NCI-H187 treated with DMSO at 0.1 percent for 48 hours (cell line): ENCODE measurements at regions not wholly inside any gene's neighbourhood (a gene's known extent, or its start where the extent isn't known, plus 50 kb on each side); places are given as distances from the start of the nearest gene placed in this dataset.
"Not testable (repeated sequence)": the region's sequence is repeated elsewhere in the genome, so short reads cannot be mapped to it uniquely, and the experiment has no call there.

ENCODE experiments used
- DNase-seq: peaks from one replicate; lab custom pipeline; 2025; lab: John Stamatoyannopoulos, UW

DNA sequence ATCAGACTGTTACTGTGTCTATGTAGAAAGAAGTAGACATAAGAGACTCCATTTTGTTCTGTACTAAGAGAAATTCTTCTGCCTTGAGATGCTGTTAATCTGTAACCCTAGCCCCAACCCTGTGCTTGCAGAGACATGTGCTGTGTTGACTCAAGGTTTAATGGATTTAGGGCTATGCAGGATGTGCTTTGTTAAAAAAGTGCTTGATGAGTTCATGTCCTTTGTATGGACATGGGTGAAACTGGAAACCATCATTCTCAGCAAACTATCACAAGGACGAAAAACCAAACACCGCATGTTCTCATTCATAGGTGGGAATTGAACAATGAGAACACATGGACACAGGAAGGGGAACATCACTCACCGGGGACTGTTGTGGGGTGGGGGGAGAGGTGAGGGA, 1398.7 kb downstream of the UQCRFS1 start:
- DNase-seq = not testable (repeated sequence)

DNA sequence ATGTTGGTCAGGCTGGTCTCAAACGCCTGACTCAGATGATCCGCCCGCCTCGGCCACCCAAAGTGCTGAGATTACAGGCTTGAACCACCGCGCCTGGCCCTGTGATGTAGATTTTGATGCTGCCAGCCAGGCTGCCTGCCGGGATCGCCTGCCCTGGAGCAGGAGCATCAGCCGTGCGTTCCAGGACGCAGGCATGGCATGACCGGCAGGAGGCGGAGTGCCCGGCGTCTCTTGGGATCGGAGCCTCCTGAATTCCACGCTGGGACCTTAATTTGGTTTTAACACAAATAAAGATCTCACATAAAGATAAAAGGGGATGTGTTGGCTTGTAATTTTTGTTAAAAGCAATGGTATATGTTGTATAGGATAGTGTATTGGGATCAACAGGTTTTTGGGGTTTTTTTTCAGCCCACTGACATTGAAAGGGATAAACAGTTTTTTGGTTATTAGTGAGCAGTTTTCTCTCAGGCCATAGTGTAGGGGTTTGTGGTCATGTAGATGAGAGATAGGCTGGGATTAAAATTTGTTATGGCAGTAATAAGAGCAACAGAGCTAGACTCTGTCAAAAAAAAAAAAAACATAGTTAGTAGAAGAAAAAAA, 1406.4 kb downstream of the UQCRFS1 start:
- DNase-seq = no peak

GRCh38 chr19:27805848-27806247, 1407.1 kb downstream of the UQCRFS1 start:
- DNase-seq = no peak

DNA sequence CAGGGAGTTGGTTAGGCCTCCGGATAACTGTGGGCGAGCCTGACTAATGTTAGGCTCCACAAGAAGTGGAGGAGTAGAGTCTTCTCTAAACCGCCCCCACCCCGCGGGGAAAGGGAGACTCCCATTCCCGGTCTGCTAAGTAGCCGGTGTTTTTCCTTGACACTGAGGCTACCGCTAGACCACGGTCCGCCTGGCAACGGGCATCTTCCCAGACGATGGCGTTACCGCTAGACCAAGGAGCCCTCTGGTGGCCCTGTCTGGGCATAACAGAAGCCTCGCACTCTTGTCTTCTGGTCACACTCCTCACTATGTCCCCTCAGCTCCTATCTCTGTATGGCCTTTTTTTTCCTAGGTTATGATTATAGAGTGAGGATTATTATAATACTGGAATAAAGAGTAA, 1410.7 kb downstream of the UQCRFS1 start:
- not testable (repeated sequence) for DNase-seq

- DNase-seq = no peak
Measured at GRCh38 chr19:27796540-27796939, 1416.4 kb downstream of the UQCRFS1 start.

DNA sequence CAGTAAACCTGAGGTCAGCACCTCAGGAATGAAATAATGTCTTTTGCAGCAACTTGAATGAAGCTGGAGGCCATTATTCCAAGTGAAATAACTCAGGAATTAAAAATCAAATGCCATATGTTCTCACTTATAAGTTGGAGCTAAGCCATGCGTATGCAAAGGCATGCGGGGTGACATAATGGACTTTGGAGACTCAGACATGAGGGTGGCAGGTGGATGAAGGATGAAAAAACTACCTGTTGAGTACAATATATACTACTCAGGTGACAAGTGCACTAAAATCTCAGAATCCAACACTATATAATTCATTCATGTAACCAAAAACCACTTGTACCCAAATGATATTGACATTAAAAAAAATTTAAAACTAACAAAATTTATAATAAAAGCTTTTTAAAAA, 1416.9 kb downstream of the UQCRFS1 start:
- no peak for DNase-seq

DNA sequence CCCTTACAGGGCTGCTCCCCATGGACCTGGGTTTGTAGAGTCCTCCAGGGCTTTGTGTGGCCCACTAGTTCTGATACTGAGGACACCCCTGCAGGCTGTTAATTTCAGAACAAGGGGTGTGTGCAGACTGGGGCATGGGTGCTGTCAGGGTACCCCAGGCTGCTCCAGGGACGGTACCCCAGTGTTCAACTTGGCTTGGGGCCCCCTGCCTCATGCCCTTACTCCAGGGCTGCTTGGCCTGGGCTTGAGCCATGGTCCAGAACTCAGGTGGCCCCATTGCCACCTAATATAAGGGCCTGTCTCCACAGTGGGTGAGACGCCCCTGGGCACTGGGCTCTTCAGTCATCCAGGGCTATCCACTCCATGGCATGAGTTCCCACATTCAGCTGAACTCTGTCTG, 1417.6 kb downstream of the UQCRFS1 start:
- no peak for DNase-seq

DNA sequence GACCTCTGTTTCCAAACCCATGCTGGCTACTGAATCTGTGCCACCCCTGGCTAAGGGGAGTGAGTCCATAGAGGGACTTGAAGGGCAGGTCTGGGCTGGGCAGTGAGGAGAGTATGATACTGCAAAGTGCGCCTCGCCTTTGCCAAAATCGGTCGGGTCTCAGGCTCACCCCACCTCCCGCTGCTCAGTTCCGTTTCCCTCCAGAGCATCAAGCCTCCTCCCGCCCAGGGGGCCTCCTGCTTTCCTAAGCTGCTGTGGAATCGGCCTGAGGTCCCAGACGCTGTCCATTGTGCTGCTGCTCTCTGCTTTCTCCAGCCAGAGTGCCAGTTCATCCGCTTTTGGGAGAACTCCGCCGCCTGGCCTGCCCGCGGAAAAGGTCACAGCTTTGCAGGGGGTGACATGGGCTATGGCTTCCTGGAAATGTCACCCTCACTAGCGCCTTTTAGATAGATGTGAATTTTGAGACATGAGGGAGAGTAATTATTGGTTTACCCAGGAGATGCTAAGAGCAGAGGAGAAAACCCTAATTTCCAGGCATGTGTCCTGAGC, 1418.4 kb downstream of the UQCRFS1 start:
- DNase-seq = no peak

DNA sequence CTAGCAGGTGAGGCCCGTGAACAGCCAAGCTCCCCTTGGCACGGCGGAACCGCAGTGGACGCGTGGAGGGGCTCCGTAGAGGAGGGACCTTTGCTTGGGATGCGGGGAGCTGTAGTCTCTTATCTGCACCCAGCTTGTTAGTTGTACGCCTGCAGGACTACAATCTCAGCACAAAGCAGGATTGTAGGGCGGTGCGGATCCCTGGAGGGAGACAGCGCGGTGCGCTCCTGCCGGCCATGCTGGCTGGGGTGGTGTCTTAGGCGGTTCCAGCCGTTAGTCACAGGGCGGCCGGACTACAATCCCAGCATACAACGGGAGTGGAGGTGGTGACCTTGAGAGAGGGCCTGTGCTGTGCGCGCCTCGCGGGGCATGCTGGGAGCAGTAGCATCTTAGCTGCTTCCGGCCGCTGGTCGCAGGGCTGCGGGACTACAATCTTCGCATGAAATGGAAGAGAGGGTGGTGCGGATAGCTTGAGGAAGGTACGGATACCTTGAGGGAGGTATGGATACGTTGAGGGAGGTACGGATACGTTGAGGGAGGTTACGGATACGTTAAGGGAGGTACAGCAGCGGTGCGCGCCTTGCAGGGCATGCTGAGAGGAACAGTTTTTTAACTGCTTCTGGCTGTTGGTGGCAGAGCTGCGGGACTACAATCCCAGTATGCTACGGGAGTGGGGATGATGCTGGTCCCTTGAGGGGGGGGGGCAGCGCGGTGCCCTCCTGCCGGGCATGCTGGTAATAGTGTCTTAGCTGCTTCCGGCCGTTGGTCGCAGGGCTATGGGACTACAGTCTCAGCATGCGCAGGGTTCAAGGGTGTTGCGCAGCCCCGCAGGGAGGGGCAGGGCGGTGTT, 1419.1 kb downstream of the UQCRFS1 start:
- peak; percentile 77 for DNase-seq

GRCh38 chr19:27793128-27793643, 1419.8 kb downstream of the UQCRFS1 start:
- peak; percentile 48 for DNase-seq

DNA sequence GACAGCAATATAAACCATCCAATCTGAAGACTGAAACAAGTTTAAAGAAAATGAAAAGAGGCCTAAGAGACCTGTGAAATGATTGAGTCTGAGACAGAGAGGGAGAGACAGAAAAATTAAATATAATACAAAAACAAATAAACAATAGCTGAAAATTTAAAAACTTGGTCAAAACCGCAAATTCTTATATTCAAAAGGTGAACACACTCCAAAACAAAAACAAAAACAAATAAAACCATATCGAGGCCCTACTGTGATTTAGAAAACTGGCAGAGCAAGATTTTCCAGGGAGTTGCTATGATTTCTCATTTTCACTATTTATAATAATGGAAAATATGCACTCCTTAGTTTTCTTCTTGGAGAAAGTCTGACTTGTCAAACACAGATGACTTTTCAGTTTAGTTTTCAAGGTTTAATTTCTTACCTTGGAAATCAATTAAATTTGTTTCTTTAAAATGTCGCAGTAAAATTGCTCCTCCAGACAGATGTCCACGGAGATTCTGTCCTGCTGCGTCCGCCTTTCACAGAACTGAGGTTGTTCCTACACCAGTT, 1420.3 kb downstream of the UQCRFS1 start:
- DNase-seq = no peak

DNA sequence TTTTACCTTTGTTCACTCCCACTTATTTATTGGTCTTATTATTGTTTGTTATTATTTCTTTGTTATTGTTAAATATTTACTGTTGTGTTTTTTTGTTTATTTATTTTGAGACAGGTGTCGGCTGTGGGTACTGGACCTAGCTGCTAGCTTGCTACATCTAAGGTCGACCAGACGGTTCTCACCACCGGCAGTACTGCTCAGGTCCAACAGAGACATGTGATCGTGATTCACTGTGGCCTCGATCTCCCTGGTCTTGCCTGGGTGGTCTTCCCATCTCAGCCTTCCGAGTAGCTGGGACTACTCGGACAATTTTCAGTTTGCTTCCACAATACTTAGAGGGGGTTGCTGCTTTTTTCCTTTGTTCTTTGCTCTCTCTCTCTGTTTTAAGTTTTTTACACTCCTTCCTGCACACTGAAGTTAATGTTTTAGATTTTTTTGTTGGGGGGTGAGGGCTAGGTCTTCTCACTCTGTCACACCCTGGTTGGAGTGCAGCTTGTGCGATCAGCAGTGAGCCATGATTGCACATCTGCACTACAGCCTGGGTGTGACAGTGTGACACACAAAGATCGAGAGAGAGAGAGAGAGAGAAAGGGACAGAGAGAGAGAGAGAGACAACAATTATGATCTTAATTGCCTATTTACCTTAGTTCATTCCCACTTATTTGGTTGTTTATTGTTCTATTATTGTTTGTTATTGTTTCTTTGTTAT, 1432.4 kb downstream of the UQCRFS1 start:
- DNase-seq = no peak

- DNase-seq = no peak
Measured at GRCh38 chr19:27779954-27780353, 1433.0 kb downstream of the UQCRFS1 start.

DNA sequence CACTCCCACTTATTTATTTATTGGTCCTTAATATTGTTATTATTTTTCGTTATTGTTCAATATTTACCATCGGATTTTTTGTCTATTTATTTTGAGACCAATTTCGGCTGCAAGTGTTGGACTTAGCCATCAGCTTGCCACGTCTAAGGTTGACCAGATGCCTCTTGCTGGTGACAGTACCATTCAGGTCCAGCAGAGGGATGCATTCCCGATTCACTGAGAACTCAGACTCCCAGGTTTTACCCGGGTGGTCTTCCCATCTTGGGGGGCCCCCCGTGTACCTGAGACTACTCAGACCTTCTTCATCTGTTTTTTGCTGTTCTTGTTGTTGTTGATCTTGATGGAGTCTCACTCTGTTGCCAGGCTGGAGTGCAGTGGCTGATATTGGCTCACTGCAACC, 1435.2 kb downstream of the UQCRFS1 start:
- DNase-seq = no peak

- no peak for DNase-seq
Measured at GRCh38 chr19:27777242-27777641, 1435.7 kb downstream of the UQCRFS1 start.

GRCh38 chr19:27776524-27776923, 1436.4 kb downstream of the UQCRFS1 start:
- DNase-seq = no peak

DNA sequence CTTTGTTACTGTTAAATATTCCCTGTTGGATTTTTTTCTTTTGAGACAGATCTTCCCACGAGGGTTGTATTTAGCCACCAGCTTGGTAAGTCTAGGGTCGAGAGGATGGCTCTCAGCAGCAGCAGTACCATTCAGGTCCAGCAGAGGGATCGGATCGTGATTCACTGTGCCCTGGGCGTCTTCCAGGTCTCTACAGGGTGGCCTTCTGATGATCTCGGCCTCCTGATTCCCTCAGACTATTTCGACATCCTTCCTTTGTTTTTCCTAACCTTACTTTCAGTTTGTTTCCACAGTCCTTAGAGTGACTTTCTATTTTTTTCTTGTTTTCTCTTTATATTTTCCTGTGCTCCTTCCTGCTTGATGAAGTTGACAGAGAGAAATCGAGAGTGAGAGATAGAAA, 1436.9 kb downstream of the UQCRFS1 start:
- DNase-seq = no peak

DNA sequence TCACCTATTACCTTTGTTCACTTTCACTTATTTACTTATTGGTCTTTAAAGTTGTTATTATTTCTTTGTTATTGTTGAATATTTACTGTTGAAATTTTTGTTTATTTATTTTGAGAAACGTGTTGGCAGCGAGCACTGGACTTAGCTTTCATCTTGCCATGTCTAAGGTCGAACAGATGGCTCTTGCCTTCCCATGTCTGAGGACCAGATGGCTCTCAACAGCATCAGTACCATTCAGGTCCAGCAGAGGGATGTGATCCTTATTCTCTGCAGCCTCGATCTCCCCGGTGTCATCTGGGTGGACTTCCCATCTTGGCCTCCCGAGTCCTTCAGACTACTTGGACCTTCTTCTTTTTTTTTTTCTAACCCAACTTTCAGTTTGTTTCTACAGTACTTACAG, 1437.6 kb downstream of the UQCRFS1 start:
- no peak for DNase-seq

DNA sequence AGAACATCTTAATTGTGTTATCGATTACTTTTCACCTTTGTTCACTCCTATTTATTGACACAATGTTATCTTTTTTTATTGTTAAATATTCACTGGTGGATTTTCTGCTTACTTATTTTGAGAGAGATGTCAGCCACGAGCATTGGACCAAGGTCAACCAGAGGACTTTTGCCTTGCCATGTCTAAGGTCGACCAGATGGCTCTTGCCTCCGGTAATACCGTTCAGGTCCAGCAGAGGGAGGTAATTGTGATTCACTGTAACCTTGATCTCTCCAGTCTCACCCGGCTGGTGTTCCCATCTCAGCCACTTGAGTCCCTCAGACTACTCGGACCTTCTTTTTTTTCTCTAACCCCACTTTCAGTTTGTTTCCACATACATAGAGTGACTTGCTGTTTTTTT, 1438.1 kb downstream of the UQCRFS1 start:
- no peak for DNase-seq

- no peak for DNase-seq
Measured at GRCh38 chr19:27774337-27774736, 1438.6 kb downstream of the UQCRFS1 start.

GRCh38 chr19:27773318-27774094, 1439.4 kb downstream of the UQCRFS1 start:
- DNase-seq = no peak
